HG02571 (cell line): ENCODE measurements at regions not wholly inside any gene's neighbourhood (a gene's known extent, or its start where the extent isn't known, plus 50 kb on each side); places are given as distances from the start of the nearest gene placed in this dataset.
"Not testable (repeated sequence)": the region's sequence is repeated elsewhere in the genome, so short reads cannot be mapped to it uniquely, and the experiment has no call there.

Experiments used
- ATAC-seq: cut with Tn5 transposase; IDR thresholded peaks from one replicate; pipeline ENCODE4 v1.9.1; 2021; ENCODE audit warnings: mild to moderate bottlenecking, moderate library complexity; ENCODE audit not compliant: unreplicated experiment

- ATAC-seq, result no peak
Measured at GRCh38 chr1:233788687-233789086, 115.8 kb upstream of the SLC35F3 start.

GRCh38 chr1:233790121-233790520 is 114.4 kb upstream of the SLC35F3 start:
- ATAC-seq, result no peak

GRCh38 chr1:233790662-233791371 is 113.7 kb upstream of the SLC35F3 start:
- peak; percentile 78 for ATAC-seq

GRCh38 chr1:233791372-233791703 is 113.1 kb upstream of the SLC35F3 start:
- ATAC-seq, result no peak

GRCh38 chr1:233791721-233792120 is 112.8 kb upstream of the SLC35F3 start:
- no peak for ATAC-seq

GRCh38 chr1:233794863-233795262 is 109.6 kb upstream of the SLC35F3 start:
- no peak for ATAC-seq

GRCh38 chr1:233796146-233796783 is 108.2 kb upstream of the SLC35F3 start:
- ATAC-seq, result no peak

- no peak for ATAC-seq
Measured at GRCh38 chr1:233802611-233803010, 101.9 kb upstream of the SLC35F3 start.

- ATAC-seq, result no peak
Measured at GRCh38 chr1:233805786-233806185, 98.7 kb upstream of the SLC35F3 start.

- ATAC-seq, result no peak
Measured at GRCh38 chr1:233815357-233815756, 89.1 kb upstream of the SLC35F3 start.

GRCh38 chr1:233815865-233816264 is 88.6 kb upstream of the SLC35F3 start:
- ATAC-seq, result no peak

GRCh38 chr1:233816348-233816747 is 88.1 kb upstream of the SLC35F3 start:
- ATAC-seq, result no peak

- ATAC-seq, result no peak
Measured at GRCh38 chr1:233819042-233819441, 85.4 kb upstream of the SLC35F3 start.

GRCh38 chr1:233824179-233824578 is 80.3 kb upstream of the SLC35F3 start:
- not testable (repeated sequence) for ATAC-seq

- not testable (repeated sequence) for ATAC-seq
Measured at GRCh38 chr1:233827937-233828336, 76.5 kb upstream of the SLC35F3 start.

- ATAC-seq, result no peak
Measured at GRCh38 chr1:233828480-233828879, 76.0 kb upstream of the SLC35F3 start.

GRCh38 chr1:233834609-233835008 is 69.9 kb upstream of the SLC35F3 start:
- ATAC-seq, result no peak

- not testable (repeated sequence) for ATAC-seq
Measured at GRCh38 chr1:233838207-233838606, 66.3 kb upstream of the SLC35F3 start.

- no peak for ATAC-seq
Measured at GRCh38 chr1:233843525-233844204, 60.8 kb upstream of the SLC35F3 start.

GRCh38 chr1:233844275-233844674 is 60.2 kb upstream of the SLC35F3 start:
- ATAC-seq, result no peak

GRCh38 chr1:233844692-233845091 is 59.8 kb upstream of the SLC35F3 start:
- no peak for ATAC-seq
